HG02884 (cell line): ENCODE measurements at regions not wholly inside any gene's neighbourhood (a gene's known extent, or its start where the extent isn't known, plus 50 kb on each side); places are given as distances from the start of the nearest gene placed in this dataset.

Source experiments
- ATAC-seq: cut with Tn5 transposase; IDR thresholded peaks from one replicate; pipeline ENCODE4 v1.9.1; 2021; ENCODE audit warnings: mild to moderate bottlenecking, moderate library complexity; ENCODE audit not compliant: unreplicated experiment

DNA sequence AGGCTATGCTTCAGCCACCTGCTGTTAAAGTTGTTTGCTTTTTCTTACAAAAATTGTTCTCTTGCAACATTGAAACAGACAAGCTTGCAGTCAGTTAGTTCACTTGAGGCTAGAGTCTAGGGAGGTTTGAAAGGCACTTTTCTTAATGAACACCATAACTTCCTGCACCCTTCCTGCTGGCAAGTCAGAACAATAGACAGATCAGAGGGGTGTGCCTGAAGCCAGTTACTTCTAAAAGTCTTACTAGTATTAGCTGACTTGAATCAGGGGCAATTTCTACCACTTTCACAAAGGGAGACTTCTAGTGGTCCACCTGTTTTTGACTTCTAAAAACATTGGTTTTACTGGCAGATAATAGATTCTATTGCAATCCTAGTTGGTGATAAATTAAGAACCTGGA, 367.4 kb upstream of the CDH20 start:
- no peak for ATAC-seq

DNA sequence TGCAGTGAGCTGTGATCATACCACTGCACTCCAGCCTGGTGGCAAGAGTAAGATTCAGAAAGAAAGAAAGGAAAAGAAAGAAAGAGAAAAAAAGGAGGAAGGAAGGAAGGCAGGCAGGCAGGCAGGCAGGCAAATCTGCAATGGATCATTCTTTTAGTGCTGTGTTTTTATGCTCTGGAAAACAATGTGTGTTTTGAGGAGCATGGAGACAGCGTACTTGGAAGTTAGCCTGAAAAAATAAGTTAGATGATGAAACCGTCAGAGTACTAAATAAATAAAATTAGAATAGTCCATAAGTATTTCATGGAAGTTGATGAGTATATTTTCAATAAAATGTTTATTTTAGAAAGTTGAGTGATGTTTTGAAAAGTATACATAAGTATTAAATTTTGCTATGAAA, 366.4 kb upstream of the CDH20 start:
- no peak for ATAC-seq

DNA sequence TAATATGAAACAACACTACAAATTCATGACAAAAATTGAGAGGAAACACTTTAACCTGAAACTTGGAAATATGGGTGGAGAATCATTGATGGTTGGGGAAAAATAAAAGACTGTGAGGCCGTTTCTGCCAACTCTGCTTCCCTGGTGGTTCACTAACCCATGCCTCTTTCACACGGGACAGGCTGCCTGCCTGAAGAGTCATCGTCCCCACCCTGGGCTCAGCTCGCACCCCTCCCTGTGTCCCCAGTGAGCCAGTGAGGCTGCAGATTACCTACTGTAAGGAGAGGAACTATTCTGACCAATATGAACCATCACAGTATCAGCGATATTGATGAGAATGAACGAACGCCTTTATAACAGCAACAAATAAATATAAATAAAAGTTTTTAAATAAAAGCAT, 357.8 kb upstream of the CDH20 start:
- no peak for ATAC-seq

DNA sequence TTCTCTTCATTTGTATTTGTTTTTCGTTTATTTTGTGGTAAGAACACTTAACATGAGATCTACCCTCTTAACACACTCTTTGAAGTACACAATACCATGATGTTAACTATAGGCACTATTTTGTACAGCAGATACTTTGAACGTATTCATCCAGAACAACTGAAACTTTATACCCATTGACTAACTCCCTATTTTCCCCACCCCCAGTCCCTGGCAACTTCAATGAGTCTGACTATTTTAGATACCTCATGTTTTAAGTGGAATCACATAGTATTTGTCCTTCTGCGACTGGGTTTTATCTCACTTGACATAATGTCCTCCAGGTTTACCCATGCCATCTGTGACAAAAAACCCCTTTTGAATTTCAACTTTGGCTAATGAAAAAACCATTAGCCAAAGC, 356.3 kb upstream of the CDH20 start:
- ATAC-seq, result no peak

DNA sequence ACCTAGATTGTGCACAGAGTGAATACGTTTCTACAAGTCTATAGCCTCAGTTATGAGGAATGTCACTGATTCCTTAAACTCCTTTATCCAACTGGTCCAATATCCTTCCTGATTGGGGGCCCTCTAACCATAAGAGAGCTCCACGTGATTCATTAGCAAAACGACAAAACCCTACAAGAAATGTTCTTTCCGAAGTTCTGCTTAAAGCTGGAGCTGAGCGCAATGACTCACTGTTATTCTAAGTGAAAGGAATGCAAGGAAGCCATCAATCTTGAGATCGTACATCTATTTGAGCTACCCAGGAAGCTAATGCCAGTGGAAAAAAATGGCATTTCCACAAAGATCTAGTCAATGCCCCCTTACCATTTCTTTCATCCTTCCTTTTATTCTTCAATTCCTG, 354.9 kb upstream of the CDH20 start:
- no peak for ATAC-seq

DNA sequence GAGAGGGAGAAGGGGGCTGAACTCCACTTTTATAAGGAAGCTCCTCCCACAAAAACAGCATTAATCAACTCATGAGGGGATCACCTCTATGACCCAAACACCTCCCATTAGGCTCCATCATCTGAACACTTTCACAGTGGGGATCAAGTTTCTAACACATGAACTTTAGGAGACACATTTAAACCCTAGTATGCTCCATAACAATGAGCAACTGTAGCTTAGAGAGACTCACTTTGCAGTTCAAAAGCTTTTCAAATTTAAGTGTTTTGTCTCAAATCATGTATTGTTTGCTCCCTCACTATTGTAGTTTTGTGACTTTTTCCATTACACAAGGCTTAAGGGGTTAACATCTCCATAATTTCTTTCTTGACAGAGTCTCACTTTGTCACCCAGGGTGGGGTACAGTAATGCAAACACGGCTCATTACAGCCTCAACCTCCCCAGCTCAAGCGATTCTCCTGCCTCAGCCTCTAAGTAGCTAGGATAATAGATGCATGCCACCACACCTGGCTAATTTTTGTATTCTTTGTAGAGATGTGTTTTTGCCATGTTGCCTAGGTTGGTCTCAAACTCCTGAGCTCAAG, 352.7 kb upstream of the CDH20 start:
- ATAC-seq, result no peak

DNA sequence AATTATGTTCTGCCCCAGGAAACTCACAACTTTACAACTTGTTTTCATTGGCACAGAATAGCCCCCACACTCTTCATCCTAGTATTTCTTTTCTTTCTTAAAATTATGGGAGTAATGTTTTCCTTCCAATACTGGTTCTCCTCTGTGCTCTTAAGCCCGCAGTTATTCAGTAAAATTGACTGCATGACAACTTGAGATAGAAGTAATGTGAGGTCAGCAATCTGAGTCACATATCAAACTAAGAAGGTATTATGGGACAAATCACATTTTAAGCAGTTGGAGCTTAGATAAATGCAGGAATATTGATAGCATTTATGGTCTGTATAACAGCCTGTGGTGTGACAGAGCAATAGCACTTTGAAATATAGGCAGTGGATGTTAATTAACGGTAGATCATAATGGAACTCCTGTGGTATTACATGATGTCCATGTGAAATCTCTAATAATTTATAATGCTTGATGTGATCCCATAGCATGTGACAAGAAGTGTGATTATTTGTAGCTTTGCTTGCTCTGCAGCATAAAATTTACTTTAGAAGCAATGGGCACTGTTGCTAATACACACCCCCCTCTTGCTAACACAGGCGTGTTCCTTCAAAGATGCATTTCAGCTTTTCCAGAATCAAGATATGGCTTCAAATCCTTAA, 351.4 kb upstream of the CDH20 start:
- no peak for ATAC-seq

DNA sequence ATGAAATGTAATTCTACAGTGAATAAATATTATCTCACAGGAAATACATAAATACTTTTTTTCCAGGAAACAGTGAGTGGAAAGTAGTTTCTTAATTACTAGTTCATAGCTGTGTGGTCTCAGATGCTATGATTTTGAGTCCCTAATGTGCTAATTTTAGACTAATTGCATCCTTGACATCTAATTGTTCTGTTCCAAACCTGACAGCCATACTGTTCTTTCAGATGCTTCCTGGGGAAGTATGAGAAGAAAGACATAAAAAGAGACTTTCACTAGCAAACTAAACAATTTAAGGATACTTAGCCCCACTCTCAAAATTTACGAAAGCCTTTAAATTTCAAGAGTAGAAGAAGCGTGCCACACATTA, 350.9 kb upstream of the CDH20 start:
- ATAC-seq, result no peak

DNA sequence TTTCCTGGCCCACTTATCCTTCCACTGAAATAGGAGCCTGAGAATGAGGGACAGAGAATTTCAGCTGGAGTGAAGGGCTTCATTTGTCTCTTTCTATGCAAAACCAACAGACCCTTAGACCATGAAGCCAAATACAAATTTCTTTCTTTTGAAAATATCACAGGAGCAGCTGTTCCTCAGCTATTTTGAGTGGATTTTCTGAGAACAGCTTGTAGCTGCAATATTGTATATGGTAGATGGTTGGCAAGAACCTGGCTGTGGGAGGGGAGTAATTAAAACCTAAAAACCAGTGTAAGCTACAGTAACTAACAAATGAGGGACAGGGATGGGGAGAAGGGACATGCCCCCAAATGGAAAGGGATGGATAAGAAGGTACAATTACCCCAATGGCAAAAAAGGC, 350.3 kb upstream of the CDH20 start:
- ATAC-seq, result no peak

DNA sequence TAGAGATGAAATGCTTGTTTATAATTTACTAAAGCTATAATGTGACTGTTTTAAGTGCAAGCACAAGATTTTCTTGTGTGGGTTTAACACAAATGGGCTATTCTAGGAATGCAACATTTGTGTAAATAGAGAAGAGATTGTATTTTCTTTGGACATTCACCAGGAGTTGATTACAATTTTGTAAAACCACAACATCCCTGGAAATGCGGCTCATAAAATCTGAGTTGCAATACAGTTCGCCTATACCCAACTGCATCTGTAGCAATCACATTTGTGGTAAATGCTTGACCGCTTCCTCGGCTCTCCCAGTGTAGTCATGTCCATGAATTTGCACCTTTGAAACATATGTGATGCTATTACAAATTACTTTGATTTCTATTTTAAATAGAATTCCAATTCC, 348.7 kb upstream of the CDH20 start:
- no peak for ATAC-seq

DNA sequence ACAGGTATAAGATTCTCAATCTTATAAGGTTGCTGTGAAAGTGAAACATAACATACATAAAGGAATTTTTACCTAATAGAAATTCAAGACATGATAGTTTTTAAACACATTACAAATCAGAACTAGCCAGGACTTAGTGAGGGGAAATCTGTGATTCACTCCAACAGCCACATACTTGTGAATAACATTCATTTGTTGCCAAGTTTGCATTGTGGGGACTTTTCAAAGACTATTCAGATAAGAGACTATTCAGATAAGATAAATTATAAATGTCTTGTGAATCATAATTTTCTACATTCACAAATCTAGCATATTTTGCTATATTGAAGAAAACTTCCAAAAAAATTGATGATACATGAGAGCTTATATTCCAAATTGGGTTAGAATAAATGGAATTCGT, 345.3 kb upstream of the CDH20 start:
- no peak for ATAC-seq

DNA sequence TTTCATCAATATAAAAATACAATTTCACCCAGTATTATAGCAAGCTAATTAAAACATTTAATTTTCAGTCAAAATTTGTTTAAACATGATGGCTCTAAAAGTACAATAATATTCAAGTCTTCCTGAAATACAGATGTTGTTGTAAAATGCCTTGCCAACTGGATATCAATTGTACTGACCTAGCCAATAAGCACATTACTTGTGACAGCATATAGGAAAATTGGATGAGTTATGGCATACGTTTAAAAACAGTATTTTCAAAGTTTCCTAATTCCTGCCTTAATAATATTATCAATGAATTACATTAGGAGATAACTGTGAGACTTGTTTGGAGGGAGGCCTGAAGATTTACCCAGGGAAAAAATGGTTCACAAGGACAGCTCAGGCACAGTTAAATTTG, 336.9 kb upstream of the CDH20 start:
- ATAC-seq, result no peak

DNA sequence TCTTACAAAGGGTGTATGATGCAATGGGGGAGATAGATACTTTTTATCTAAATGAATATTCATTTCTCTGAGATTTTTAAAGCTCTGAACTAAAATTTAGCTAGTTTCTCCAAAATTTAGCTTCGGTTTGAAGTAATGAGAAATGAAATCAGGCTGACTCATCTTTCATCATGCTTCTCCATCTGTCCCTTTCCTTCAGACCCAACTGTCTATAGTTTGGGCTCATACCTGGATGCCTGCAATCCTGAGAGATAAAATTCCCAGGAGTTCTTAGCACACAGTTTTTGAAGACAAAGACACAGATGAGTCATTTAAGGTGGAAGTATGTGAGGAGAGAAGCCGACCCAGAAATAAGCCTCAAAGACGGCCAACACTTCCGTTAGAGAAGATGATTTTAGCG, 336.4 kb upstream of the CDH20 start:
- ATAC-seq, result no peak

DNA sequence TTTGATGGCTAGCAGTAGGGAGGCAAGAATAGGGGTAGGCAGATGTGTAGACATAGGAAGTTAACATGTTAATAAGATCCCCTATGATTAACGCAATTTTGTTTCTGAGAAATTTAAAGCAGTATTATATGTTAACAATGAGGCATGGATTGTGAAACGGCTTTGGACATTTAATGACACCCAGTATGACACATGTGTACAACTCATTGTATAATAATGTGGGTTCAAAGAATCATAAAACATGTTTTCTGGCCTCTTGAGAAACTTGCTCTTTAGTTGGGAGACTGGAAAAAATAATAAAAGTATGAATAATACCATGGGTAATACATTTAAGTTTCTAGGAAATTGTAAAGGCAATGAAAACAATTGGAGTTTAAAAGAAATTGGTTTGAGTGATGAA, 332.1 kb upstream of the CDH20 start:
- ATAC-seq, result no peak

DNA sequence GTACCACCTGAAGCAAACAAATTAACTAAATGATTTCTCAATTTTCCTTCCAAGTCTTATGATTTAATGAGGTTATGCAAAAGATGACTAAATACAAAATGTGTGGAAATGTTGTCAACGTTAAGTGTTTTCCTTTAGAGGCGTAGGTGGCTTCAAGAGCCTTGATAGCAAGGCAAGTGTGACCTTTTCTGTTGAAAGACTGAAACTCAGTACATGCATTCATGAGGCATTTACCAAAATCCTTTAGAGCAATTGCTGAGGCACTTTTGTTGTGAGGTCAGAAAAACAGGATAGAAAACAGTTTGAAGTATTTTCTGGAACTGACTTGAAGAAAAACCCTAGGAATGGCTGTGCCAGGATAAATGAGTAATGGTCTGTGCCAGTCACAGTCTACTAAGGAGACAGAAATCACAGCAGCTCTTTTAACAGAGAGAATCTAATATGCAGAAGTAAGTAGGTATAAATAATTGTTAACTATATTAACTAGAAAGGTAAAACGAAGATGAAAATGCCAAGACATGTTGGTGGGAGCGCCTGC, 326.5 kb upstream of the CDH20 start:
- no peak for ATAC-seq

DNA sequence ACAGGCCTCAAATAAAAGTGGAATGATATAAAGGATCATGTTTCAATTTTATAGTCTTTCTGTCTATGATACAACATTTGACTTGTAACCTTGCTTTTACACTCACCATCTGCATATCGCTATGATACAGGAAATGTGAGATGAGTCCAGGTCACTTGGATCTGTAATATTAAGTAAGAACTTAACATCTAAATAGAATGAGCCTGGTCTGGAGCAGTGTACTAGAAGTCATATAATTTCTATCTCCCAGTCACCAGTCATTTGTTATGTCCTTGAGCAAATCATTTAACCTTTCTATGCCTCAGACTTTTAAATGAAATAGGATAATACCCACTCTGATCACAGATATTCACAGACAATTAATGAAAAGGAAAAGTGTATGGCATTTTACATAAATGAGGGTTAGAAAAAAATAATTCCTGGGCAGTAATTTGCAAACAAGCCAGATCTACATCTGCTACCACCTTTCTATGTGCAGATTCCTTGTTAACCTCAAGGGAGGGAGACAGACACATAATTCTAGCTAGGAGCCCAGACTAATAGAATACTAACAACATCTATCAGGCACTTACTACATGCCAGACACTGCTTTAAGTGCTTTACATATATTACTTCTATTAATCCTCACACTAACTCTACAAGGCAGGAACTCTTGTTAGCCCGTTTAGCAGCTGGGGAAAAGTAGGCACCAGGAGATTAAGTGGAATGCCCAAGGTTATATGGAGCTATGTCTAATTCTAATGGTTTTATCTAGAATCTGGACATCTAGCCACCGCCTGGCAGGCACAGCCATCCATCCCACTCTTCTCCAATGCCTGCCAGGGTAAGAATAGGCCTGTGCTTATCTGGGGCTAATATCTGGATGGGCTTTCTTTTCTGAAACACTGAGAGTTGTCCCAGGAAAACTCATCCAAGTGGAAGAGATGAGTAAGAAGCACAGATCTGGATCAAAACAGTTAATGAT, 313.6 kb upstream of the CDH20 start:
- ATAC-seq, result no peak

DNA sequence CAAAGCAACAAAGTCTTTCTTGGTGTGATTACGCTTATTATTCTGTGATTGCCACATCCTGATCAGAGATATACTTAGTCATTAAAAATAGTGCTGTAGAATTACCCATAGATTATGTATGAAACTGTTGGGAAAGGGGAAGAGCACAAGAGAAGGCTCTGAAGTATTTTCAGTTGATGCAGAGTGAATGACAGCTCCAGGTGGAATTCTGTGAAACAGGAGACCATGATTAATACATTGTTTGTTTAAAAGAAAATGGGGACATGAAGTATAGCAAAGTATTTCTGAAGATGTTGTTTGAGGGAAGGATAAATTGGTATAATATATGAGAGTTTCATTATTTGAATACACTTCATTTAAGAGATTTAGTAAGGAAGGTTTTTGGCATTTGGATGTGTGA, 307.6 kb upstream of the CDH20 start:
- ATAC-seq, result no peak

DNA sequence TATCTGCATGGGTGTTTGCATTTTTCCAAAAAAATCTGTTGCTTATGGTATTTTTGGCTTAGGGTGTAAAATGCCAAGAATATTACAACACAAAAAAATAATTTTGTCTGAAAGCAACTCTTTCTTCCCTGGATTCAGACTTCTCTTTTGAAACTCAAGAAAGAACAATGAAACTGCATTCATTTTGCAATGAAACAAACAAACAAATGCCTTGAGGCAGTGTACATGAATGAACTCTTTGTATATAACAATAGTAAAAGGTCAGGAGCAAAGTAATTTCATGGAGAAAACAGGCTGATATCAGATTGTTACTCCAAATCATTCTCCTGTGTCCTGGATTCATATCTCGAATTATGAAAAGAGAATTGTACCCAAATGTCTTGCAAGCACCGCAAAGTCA, 301.6 kb upstream of the CDH20 start:
- no peak for ATAC-seq

DNA sequence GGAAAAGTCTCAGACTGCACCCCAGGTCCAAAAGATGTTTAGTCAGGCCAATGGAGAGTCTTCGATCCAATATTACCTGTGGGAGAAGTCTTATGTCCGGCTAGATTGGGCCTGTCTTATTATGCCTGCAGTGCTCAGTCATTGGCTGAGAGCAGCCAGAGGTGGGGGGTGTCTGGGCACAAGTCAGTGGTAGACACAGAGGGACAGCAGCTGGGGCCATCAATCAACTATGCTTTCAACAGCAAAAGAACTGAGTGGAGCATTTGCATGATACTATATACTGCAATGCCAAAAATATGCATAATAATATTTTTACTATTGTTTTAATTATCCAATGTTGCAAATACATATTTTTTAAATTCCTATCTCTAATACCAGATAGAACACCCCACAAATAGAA, 298.6 kb upstream of the CDH20 start:
- ATAC-seq, result no peak

DNA sequence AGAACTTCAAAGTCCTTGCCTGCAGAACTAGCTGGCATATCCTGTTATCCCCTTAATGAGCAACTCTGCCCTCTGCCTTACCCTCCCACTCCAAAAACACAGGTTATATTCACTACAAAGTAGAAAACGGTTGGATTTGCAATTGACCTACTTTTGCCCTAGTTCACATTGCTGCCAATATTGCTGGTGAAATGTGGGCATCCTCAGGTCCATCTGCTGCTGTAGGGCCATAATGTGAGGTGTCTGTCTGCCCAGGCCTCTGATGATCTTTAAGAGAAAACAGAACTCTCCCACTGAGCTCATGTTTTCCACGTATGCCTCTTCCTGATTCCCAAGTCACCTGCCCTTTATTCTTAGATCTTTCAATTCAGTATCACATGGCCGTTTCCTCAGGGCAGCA, 294.0 kb upstream of the CDH20 start:
- ATAC-seq, result no peak

DNA sequence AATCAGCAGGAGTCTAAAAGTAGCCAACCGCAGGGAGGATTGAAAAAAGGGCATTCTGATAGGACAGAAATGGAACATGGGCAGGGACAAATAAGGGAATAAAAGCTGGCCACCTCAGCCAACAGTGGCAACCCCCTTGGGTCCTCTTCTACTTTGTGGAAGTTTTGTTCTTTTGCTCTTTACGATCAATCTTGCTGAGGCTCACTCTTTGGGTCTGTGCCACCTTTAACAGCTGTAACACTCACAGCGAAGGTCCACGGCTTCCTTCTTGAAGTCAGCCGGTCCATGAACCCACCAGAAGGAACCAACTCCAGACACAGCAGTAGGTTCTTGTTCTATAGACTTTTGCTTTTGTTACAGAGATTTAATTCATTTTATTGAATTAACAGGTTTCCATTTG, 285.4 kb upstream of the CDH20 start:
- no peak for ATAC-seq

DNA sequence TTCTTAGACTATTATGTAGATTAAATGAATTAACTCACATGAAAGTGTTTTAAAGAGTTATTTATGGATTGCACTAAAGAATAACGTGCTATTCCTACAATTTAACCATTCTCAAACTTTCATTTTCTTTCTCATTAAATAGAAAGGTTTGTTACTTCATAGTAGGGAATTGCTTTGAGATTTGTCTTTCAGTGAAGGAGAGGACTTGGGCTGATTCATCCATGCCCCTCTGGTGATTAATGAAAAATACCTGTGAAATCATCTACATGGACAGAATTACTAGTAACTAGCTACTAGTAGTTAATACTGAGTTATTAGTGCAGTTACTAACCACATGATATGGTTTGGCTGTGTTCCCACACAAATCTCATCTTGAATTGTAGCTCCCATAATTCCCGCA, 275.8 kb upstream of the CDH20 start:
- no peak for ATAC-seq
